ENCODE measurements at regions not wholly inside any gene's neighbourhood (a gene's known extent, or its start where the extent isn't known, plus 50 kb on each side); places are given as distances from the start of the nearest gene placed in this dataset.
A peak's percentile ranks its signal among the peaks of the same experiment; 100 is the strongest.

DNA sequence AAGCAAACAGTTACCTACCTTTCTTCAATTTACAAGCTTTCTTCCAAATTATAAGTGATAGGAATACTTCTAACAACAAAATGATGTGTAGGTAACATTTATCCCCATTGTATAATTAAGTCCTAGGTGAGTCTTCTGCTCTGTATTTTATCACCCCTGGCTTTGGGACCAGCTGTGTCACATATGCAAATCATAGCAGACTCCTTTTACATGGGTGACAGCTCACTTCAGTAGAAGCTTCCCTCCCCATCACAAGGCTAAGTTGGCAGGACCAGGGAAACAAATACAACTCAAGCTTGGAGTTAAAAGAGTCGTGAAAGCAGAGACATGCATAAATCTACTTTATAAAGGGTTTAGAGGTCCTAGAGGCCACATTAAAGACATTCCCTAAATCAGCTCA, 121.1 kb upstream of the RUNX1 start:
- Histone ChIP-seq H3K4me3 (no peak overlapping the region), H3K9me3 (ENCODE audit: control insufficient read depth in 4 of 4, insufficient read depth in 3 of 4, low read length in 3 of 4) (peaks cover 0 to 2% (median 0%) of the 10 kb centered on the region in 4 donors), H3K27me3 (ENCODE audit: control insufficient read depth in 3 of 3, insufficient read depth in 3 of 3, low read length in 2 of 3) (no peaks in the 10 kb centered on the region), H3K4me1 (ENCODE audit: control insufficient read depth in 5 of 5, insufficient read depth in 5 of 5, low read length in 5 of 5) (peaks cover 0 to 3% (median 0%) of the 10 kb centered on the region in 5 donors), H3K27ac (ENCODE audit: low read depth in 1 of 2, low read length in 1 of 2) (no peak overlapping the region), H3K36me3 (ENCODE audit: control insufficient read depth in 4 of 4, insufficient read depth in 4 of 4, low read length in 4 of 4) (no peaks in the 10 kb centered on the region), H3K9ac (ENCODE audit: insufficient read depth in 1 of 2, low read length in 2 of 2) (no peak overlapping the region)
- 81 to 90% methylated on average over 1 of the region's 1 CpG for WGBS, 2 donors
- TF ChIP-seq, protein P1, sequence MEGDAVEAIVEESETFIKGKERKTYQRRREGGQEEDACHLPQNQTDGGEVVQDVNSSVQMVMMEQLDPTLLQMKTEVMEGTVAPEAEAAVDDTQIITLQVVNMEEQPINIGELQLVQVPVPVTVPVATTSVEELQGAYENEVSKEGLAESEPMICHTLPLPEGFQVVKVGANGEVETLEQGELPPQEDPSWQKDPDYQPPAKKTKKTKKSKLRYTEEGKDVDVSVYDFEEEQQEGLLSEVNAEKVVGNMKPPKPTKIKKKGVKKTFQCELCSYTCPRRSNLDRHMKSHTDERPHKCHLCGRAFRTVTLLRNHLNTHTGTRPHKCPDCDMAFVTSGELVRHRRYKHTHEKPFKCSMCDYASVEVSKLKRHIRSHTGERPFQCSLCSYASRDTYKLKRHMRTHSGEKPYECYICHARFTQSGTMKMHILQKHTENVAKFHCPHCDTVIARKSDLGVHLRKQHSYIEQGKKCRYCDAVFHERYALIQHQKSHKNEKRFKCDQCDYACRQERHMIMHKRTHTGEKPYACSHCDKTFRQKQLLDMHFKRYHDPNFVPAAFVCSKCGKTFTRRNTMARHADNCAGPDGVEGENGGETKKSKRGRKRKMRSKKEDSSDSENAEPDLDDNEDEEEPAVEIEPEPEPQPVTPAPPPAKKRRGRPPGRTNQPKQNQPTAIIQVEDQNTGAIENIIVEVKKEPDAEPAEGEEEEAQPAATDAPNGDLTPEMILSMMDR (IDR thresholded peaks at IDR 0.05; ENCODE audit: control extremely low read depth, extremely low read depth), result no peak
- DNase-seq (no peak), ATAC-seq (ENCODE audit: insufficient read depth, low FRiP score) (no peak)

DNA sequence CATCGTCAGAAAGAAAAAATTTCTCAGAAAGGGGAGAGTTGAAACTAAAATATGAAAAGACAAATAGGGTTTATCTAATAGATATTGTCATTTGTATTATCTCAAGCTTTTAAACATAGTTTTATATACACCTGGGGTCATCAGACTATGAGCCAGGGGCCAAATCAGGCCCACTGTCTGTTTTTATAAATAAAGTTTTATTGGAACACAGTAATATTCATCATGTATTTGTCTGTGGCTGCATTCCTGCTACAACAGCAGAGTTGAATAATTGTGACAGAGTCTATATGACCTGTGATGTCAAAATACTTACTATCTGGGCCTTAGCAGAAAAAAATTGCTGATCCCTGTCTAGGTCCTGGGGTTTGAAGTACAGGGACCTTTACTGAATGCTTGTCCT, 120.5 kb upstream of the RUNX1 start:
- TF ChIP-seq, protein P1 (IDR thresholded peaks at IDR 0.05; ENCODE audit: control extremely low read depth, extremely low read depth), result no peak
- Histone ChIP-seq H3K36me3 (ENCODE audit: control insufficient read depth in 4 of 4, insufficient read depth in 4 of 4, low read length in 4 of 4) (no peaks in the 10 kb centered on the region), H3K27ac (ENCODE audit: low read depth in 1 of 2, low read length in 1 of 2) (no peak overlapping the region), H3K4me1 (ENCODE audit: control insufficient read depth in 5 of 5, insufficient read depth in 5 of 5, low read length in 5 of 5) (peaks cover 0 to 3% (median 0%) of the 10 kb centered on the region in 5 donors), H3K27me3 (ENCODE audit: control insufficient read depth in 3 of 3, insufficient read depth in 3 of 3, low read length in 2 of 3) (no peaks in the 10 kb centered on the region), H3K9ac (ENCODE audit: insufficient read depth in 1 of 2, low read length in 2 of 2) (no peak overlapping the region), H3K4me3 (no peak overlapping the region), H3K9me3 (ENCODE audit: control insufficient read depth in 4 of 4, insufficient read depth in 3 of 4, low read length in 3 of 4) (peaks cover 0 to 4% (median 0%) of the 10 kb centered on the region in 4 donors)
- ATAC-seq (ENCODE audit: insufficient read depth, low FRiP score) (no peak), DNase-seq (no peak)
- WGBS, 2 donors, result 87% methylated on average over 1 of the region's 1 CpG

DNA sequence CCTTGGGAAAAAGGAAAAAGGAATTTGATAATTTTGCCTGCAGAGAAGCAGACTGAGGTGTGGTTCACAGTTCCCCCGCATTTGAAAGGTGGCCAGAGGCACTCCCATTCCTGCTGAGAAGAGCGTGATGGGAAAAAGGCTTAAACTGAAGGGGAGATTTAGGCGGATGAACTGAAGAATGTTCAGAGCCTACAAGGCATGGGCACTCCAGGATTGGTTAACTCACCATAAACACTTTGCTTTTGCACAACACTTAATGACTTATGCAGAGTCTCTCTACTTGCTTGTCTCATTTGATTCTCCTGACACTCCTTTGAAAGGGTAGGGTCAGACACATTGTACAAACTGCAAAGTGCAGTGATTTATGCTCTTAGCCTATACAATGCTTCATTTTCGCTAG, 119.6 kb upstream of the RUNX1 start:
- Histone ChIP-seq H3K36me3 (ENCODE audit: control insufficient read depth in 4 of 4, insufficient read depth in 4 of 4, low read length in 4 of 4) (no peaks in the 10 kb centered on the region), H3K9ac (ENCODE audit: insufficient read depth in 1 of 2, low read length in 2 of 2) (no peak overlapping the region), H3K4me1 (ENCODE audit: control insufficient read depth in 5 of 5, insufficient read depth in 5 of 5, low read length in 5 of 5) (peaks cover 0 to 3% (median 0%) of the 10 kb centered on the region in 5 donors), H3K4me3 (no peak overlapping the region), H3K27ac (ENCODE audit: low read depth in 1 of 2, low read length in 1 of 2) (no peak overlapping the region), H3K27me3 (ENCODE audit: control insufficient read depth in 3 of 3, insufficient read depth in 3 of 3, low read length in 2 of 3) (no peaks in the 10 kb centered on the region), H3K9me3 (ENCODE audit: control insufficient read depth in 4 of 4, insufficient read depth in 3 of 4, low read length in 3 of 4) (peaks cover 0 to 4% (median 0%) of the 10 kb centered on the region in 4 donors)
- TF ChIP-seq, protein P1 (IDR thresholded peaks at IDR 0.05; ENCODE audit: control extremely low read depth, extremely low read depth), result no peak
- 74 to 79% methylated on average over 4 of the region's 4 CpGs for WGBS, 2 donors
- DNase-seq, result peak in 2 of 3 donors; percentile 16 to 24
- no peak for ATAC-seq (ENCODE audit: insufficient read depth, low FRiP score)

DNA sequence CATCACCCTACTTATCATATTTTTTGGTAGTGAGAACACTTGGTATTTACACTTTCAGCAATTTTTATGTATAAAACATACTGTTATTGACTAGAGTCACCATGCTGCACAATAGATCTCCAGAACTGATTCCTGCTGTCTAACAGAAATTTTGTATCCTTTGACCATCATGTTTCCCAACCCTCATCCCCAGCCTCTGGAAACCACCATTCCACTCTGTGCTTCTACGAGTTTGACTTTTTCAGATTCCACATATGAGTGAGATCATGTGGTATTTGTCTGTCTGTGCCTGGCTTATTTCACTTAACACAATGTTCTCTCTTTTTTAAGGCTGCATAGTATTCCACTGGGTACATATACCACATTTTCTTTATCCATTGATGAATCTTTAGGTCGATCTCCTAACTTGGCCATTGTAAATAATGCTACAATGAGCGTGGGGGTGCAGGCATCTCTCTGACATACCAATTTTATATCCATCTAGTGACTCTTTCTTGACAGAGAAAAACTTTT, 115.9 kb upstream of the RUNX1 start:
- no peak overlapping the region for H3K27ac ChIP-seq (ENCODE audit: low read depth in 1 of 2, low read length in 1 of 2)
- peaks cover 0 to 4% (median 2%) of the 10 kb centered on the region in 4 donors for H3K9me3 ChIP-seq (ENCODE audit: control insufficient read depth in 4 of 4, insufficient read depth in 3 of 4, low read length in 3 of 4)
- DNase-seq (no peak), ATAC-seq (ENCODE audit: insufficient read depth, low FRiP score) (no peak)
- H3K9ac ChIP-seq (ENCODE audit: insufficient read depth in 1 of 2, low read length in 2 of 2), result no peak overlapping the region
- no peaks in the 10 kb centered on the region for H3K4me1 ChIP-seq (ENCODE audit: control insufficient read depth in 5 of 5, insufficient read depth in 5 of 5, low read length in 5 of 5)
- no peaks in the 10 kb centered on the region for H3K36me3 ChIP-seq (ENCODE audit: control insufficient read depth in 4 of 4, insufficient read depth in 4 of 4, low read length in 4 of 4)
- TF ChIP-seq, protein P1 (IDR thresholded peaks at IDR 0.05; ENCODE audit: control extremely low read depth, extremely low read depth), result no peak
- H3K27me3 ChIP-seq (ENCODE audit: control insufficient read depth in 3 of 3, insufficient read depth in 3 of 3, low read length in 2 of 3), result no peaks in the 10 kb centered on the region
- WGBS, 2 donors, result 83 to 86% methylated on average over 3 of the region's 3 CpGs
- no peak overlapping the region for H3K4me3 ChIP-seq
